Keratinocyte (primary cell): ENCODE measurements at regions not wholly inside any gene's neighbourhood (a gene's known extent, or its start where the extent isn't known, plus 50 kb on each side); places are given as distances from the start of the nearest gene placed in this dataset.

Experiments used
- EZH2 ChIP-seq: IDR thresholded peaks from one replicate; pipeline ENCODE4 v1.6.1; 2012; ENCODE audit warnings: inconsistent platforms, mild to moderate bottlenecking, low read length, moderate library complexity
- TF ChIP-seq, protein P1 (sequence below), 3 experiments: IDR thresholded peaks in 1 of 3; conservative IDR thresholded peaks in 1 of 3; optimal IDR thresholded peaks in 1 of 3; 2 replicates in 2 of 3; 3 replicates in 1 of 3; pipeline versions ENCODE3 to v1.5.1; 2011; ENCODE audit warnings: low read length in 3 of 3, mild to moderate bottlenecking in 3 of 3, moderate library complexity in 2 of 3, control low read depth in 1 of 3, inconsistent platforms in 1 of 3; ENCODE audit not compliant: insufficient read depth in 2 of 3; ENCODE audit errors: extremely low read depth in 1 of 3

DNA sequence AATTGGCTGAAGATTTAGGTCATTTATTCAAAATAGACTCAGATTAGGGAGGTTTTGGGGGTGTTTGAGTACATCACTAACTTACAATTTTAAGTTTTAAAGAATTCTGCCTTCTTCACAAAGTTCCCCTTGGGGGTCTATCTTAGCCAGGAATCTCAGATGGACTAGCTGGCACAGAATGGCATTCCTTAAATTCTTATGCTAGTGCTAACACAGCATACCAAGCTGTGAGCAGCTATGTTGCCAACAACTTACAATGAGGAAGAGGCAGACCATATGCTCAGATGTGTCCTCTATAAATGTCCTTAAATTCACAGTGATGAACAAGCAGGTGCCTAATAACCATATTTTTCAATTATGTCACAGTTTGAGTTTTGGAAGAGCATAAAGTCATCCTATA is 60.9 kb upstream of the NPHP3 start:
- TF ChIP-seq, protein P1, sequence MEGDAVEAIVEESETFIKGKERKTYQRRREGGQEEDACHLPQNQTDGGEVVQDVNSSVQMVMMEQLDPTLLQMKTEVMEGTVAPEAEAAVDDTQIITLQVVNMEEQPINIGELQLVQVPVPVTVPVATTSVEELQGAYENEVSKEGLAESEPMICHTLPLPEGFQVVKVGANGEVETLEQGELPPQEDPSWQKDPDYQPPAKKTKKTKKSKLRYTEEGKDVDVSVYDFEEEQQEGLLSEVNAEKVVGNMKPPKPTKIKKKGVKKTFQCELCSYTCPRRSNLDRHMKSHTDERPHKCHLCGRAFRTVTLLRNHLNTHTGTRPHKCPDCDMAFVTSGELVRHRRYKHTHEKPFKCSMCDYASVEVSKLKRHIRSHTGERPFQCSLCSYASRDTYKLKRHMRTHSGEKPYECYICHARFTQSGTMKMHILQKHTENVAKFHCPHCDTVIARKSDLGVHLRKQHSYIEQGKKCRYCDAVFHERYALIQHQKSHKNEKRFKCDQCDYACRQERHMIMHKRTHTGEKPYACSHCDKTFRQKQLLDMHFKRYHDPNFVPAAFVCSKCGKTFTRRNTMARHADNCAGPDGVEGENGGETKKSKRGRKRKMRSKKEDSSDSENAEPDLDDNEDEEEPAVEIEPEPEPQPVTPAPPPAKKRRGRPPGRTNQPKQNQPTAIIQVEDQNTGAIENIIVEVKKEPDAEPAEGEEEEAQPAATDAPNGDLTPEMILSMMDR (optimal IDR thresholded peaks at IDR 0.05 in 1 of 3, IDR thresholded peaks at IDR 0.05 in 1 of 3, conservative IDR thresholded peaks at IDR 0.05 in 1 of 3; ENCODE audit: extremely low read depth in 1 of 3, insufficient read depth in 2 of 3, low read length in 3 of 3): no peak
- no peak for TF ChIP-seq EZH2
